ENCODE measurements at regions not wholly inside any gene's neighbourhood (a gene's known extent, or its start where the extent isn't known, plus 50 kb on each side); places are given as distances from the start of the nearest gene placed in this dataset.

- no peak for TF ChIP-seq POLR2A (IDR thresholded peaks at IDR 0.05; ENCODE audit: control extremely low read depth in 1 of 2, low read depth in 2 of 2, low read length in 2 of 2)
- TF ChIP-seq, protein P1, sequence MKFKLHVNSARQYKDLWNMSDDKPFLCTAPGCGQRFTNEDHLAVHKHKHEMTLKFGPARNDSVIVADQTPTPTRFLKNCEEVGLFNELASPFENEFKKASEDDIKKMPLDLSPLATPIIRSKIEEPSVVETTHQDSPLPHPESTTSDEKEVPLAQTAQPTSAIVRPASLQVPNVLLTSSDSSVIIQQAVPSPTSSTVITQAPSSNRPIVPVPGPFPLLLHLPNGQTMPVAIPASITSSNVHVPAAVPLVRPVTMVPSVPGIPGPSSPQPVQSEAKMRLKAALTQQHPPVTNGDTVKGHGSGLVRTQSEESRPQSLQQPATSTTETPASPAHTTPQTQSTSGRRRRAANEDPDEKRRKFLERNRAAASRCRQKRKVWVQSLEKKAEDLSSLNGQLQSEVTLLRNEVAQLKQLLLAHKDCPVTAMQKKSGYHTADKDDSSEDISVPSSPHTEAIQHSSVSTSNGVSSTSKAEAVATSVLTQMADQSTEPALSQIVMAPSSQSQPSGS (IDR thresholded peaks at IDR 0.05; ENCODE audit: low read length): no peak
- TF ChIP-seq SUZ12 (IDR thresholded peaks at IDR 0.05; ENCODE audit: low read length): no peak
Observed at GRCh38 chr2:14951569-14952285, 319.2 kb downstream of the LRATD1 start.
